Mucosa of descending colon (tissue), 3 donors: ENCODE measurements at regions not wholly inside any gene's neighbourhood (a gene's known extent, or its start where the extent isn't known, plus 50 kb on each side); places are given as distances from the start of the nearest gene placed in this dataset.
"Not testable (repeated sequence)": the region's sequence is repeated elsewhere in the genome, so short reads cannot be mapped to it uniquely, and the experiment has no call there.

Source experiments
- ATAC-seq: fragments of 200-7000 bp; cut with Tn5 transposase; one replicate; pipeline ENCODE4 v1.9.1; 2020; ENCODE audit warnings: mild to moderate bottlenecking, moderate library complexity
- DNase-seq, 3 donors: peaks; one replicate each; pipeline ENCODE4 v3.0.0-alpha.2; 2020
- H3K36me3 ChIP-seq: fragments of 200-600 bp; one replicate; pipeline ENCODE4 v1.8.0; 2021; ENCODE audit warnings: low read depth, mild to moderate bottlenecking
- H3K4me1 ChIP-seq: fragments of 200-600 bp; one replicate; pipeline ENCODE4 v1.8.0; 2021; ENCODE audit warnings: low read depth, mild to moderate bottlenecking
- H3K4me3 ChIP-seq: fragments of 200-600 bp; one replicate; pipeline ENCODE4 v1.8.0; 2021; ENCODE audit warnings: mild to moderate bottlenecking
- H3K9me3 ChIP-seq: fragments of 200-600 bp; one replicate; pipeline ENCODE4 v1.8.0; 2021; ENCODE audit warnings: mild to moderate bottlenecking
- intact Hi-C, 2 donors: fragments of 100-400 bp; cut with DNase I in 1 of 2; cut with micrococcal nuclease in 1 of 2; formaldehyde crosslinking; loops; one replicate each; pipeline versions ENCODE4 v1.11.0 to v1.11.1; 2022; cut with DNase I, micrococcal nuclease
- TF ChIP-seq, protein P1 (sequence below): fragments of 200-600 bp; IDR thresholded peaks from one replicate; pipeline ENCODE4 v1.8.0; 2022; ENCODE audit warnings: antibody characterized with exemption, mild to moderate bottlenecking
- donor health status: DM: no; HTN: no; CAD: no; lungs with moderate emphysema.
- donor health status: DM: no; HTN: no; CAD: no.
- donor health status: DM: no; HTN: yes; CAD: no.

DNA sequence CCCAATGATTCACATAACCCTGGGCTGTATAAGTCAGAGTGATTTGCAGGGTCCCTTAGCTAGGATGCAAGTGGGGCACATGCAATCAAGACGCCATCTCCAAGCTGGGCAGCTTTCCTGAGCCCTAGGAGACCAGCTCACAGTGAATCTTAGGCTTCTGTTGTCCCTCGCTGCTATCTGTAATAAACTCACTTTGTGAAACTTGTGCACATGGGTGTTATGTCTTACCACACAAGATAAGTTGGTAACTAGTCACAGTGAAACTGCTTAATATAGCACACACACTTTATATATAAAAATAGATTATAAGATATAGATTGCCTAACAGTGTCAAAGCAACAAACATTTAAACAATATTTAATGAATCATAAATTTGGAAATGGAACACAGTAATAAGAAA is 658.5 kb downstream of the SLCO4C1 start:
- ATAC-seq = no peak
- TF ChIP-seq, protein P1, sequence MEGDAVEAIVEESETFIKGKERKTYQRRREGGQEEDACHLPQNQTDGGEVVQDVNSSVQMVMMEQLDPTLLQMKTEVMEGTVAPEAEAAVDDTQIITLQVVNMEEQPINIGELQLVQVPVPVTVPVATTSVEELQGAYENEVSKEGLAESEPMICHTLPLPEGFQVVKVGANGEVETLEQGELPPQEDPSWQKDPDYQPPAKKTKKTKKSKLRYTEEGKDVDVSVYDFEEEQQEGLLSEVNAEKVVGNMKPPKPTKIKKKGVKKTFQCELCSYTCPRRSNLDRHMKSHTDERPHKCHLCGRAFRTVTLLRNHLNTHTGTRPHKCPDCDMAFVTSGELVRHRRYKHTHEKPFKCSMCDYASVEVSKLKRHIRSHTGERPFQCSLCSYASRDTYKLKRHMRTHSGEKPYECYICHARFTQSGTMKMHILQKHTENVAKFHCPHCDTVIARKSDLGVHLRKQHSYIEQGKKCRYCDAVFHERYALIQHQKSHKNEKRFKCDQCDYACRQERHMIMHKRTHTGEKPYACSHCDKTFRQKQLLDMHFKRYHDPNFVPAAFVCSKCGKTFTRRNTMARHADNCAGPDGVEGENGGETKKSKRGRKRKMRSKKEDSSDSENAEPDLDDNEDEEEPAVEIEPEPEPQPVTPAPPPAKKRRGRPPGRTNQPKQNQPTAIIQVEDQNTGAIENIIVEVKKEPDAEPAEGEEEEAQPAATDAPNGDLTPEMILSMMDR = no peak
- Histone ChIP-seq H3K4me3 (no peak overlapping the region), H3K4me1 (no peaks in the 10 kb centered on the region), H3K9me3 (no peaks in the 10 kb centered on the region), H3K36me3 (no peaks in the 10 kb centered on the region)
- DNase-seq = no peak
- intact Hi-C loops = no loop called here

DNA sequence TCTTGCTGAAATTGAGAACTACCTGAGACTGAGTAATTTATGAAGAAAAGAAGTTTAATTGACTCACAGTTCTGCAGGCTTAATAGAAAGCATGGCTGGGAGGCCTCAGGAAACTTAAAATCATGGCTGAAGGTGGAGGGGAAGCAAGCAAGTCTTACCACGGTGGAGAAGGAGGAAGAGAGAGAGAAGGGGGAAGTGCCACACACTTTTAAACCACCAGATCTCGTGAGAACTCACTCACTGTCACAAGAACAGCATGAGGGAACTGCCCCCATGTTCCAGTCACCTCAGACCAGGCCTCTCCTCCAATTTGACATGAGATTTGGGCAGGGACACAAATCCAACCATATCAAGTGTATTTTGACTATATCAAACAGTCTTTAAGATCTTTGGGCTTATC is 668.3 kb downstream of the SLCO4C1 start:
- H3K4me3 ChIP-seq, H3K36me3 ChIP-seq, intact Hi-C loops, H3K4me1 ChIP-seq, ATAC-seq, H3K9me3 ChIP-seq, DNase-seq: not testable (repeated sequence)

DNA sequence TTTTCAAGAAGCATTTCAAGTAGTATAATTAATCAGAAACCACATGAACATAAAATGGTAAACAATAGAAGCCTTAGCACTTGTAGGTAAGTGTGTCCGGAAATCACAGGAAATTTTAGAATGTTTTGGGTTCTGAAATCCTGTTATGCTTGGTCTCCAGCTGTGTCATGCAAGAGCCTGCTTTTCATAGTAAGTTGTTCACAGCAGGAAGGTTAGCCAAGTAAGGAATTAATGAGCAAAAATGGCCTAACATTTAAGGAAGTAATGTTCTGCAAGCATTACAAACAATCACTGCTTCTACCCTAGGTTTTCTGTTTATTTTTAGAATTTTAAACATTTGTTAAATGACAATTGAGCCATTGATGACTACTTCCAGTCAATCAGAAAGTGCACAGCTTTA is 669.5 kb downstream of the SLCO4C1 start:
- no peaks in the 10 kb centered on the region for H3K36me3 ChIP-seq
- TF ChIP-seq, protein P1 = no peak
- H3K4me1 ChIP-seq = no peaks in the 10 kb centered on the region
- no peak for ATAC-seq
- intact Hi-C loops = no loop called here
- DNase-seq = no peak
- H3K4me3 ChIP-seq = no peak overlapping the region
- no peaks in the 10 kb centered on the region for H3K9me3 ChIP-seq

DNA sequence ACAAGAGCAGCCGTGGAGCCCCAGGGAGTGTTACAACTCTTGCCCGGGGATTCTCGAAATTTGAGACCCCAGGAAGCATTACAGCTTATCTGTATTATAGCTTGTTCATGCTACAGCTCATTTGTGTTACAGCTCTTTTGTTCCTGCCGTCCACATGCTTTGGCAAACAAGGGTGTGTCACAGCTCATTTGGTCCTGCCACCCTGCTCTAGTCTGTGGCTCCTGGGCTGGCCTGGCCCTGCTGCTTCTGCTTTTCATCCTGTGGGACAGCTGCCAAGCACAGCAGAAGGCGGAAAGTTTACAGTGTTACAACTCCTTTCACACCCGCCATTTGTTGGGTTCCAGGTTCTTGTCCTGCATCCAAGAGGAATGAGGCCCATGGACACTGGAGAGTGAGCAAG is 685.0 kb downstream of the SLCO4C1 start:
- Histone ChIP-seq H3K36me3 (no peaks in the 10 kb centered on the region), H3K4me3 (no peak overlapping the region), H3K9me3 (no peaks in the 10 kb centered on the region), H3K4me1 (no peaks in the 10 kb centered on the region)
- DNase-seq (no peak), ATAC-seq (peak; percentile 68)
- TF ChIP-seq, protein P1 = no peak
- intact Hi-C loops = no loop called here

DNA sequence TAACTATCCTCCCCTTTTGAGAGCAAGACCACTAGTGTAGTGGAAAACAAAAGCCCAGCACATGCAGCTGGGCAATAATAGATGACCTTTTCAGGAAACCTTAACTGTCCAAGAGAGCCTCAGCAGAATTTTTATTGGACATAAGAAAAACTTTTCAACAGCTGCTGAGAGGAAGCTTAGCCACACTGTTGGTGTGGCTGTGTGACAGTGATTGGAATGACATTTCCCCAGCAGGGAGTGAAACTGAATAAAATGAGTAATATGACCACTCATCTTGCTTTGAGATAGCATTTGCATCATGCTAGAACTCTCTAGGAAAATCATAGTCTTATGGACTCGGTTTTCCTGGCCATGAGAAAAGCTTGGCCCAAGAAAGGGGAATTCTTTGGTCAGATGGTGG is 687.8 kb downstream of the SLCO4C1 start:
- H3K36me3 ChIP-seq = no peaks in the 10 kb centered on the region
- intact Hi-C loops = no loop called here
- DNase-seq (no peak), ATAC-seq (no peak)
- no peak overlapping the region for H3K4me3 ChIP-seq
- H3K9me3 ChIP-seq = no peaks in the 10 kb centered on the region
- no peaks in the 10 kb centered on the region for H3K4me1 ChIP-seq
- TF ChIP-seq, protein P1 = no peak

DNA sequence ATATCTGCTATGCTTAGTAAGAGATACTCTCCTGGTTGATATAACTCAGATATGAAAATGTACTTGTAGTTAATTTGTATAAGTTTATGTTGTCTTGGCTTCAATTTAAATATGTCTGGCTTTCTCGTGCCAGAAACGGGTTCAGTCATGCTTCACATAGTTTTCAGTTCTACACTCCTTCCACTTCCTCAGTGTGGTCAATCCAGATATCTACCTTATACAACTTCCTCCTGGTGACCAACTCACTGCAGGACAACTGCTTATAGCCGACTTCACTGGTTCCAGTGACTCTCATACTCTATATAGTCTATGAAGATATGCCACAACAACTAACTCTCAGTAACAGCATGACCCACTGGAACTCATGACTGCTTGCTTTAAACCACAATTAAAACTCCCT is 690.4 kb downstream of the SLCO4C1 start:
- Histone ChIP-seq H3K36me3 (no peaks in the 10 kb centered on the region), H3K4me1 (no peaks in the 10 kb centered on the region), H3K4me3 (no peak overlapping the region), H3K9me3 (no peaks in the 10 kb centered on the region)
- ATAC-seq (no peak), DNase-seq (no peak)
- TF ChIP-seq, protein P1 = no peak
- intact Hi-C loops = no loop called here
